SK-N-SH (cell line): ENCODE measurements at regions not wholly inside any gene's neighbourhood (a gene's known extent, or its start where the extent isn't known, plus 50 kb on each side); places are given as distances from the start of the nearest gene placed in this dataset.

Source experiments
- CHD2 ChIP-seq: fragments of 150-350 bp; IDR thresholded peaks from 2 replicates; pipeline ENCODE4 v1.6.1; 2018; ENCODE audit warnings: low read length; ENCODE audit not compliant: partially characterized antibody
- EP300 ChIP-seq, 2 experiments: IDR thresholded peaks; 2 replicates each; pipeline versions ENCODE4 v1.4.0 to v1.6.1; 2012; ENCODE audit warnings: borderline replicate concordance in 1 of 2, low read depth in 1 of 2, low read length in 1 of 2
- EZH2phosphoT487 ChIP-seq: fragments of 200-600 bp; sonication (generic); IDR thresholded peaks from 2 replicates; pipeline ENCODE4 v1.6.1; 2017; ENCODE audit warnings: low read depth, mixed run types, mild to moderate bottlenecking, antibody characterized with exemption, moderate library complexity, borderline replicate concordance
- FOXM1 ChIP-seq: IDR thresholded peaks from 2 replicates; pipeline ENCODE4 v1.4.0; 2012; ENCODE audit warnings: low read depth, mild to moderate bottlenecking
- GABPA ChIP-seq: IDR thresholded peaks from 2 replicates; pipeline ENCODE4 v1.4.0; 2012; ENCODE audit warnings: low read depth, mild to moderate bottlenecking
- RAD21 ChIP-seq: IDR thresholded peaks from 2 replicates; pipeline ENCODE4 v1.6.1; 2012; ENCODE audit warnings: mild to moderate bottlenecking, low read length
- RFX5 ChIP-seq: IDR thresholded peaks from 2 replicates; pipeline ENCODE4 v1.6.1; 2012; ENCODE audit warnings: mild to moderate bottlenecking, improper control_type of control experiment, low read length
- TAF1 ChIP-seq: IDR thresholded peaks from 2 replicates; pipeline ENCODE4 v1.6.1; 2012; ENCODE audit warnings: low read depth, mild to moderate bottlenecking, low read length, moderate library complexity, borderline replicate concordance
- TEAD4 ChIP-seq: IDR thresholded peaks from 2 replicates; pipeline ENCODE4 v1.4.0; 2012; ENCODE audit warnings: mild to moderate bottlenecking, borderline replicate concordance; ENCODE audit not compliant: insufficient read depth
- YY1 ChIP-seq: IDR thresholded peaks from 2 replicates; pipeline ENCODE4 v1.4.0; 2012; ENCODE audit warnings: low read depth, mild to moderate bottlenecking
- TF ChIP-seq, protein P1 (sequence below): fragments of 200-600 bp; sonication (generic); IDR thresholded peaks from 2 replicates; pipeline ENCODE4 v1.6.1; 2017; ENCODE audit warnings: antibody characterized with exemption, mild to moderate bottlenecking, moderate library complexity
- TF ChIP-seq, protein P2 (sequence below): IDR thresholded peaks from 2 replicates; pipeline ENCODE4 v1.6.1; 2012; ENCODE audit warnings: mild to moderate bottlenecking, low read depth, low read length, moderate library complexity
- TF ChIP-seq, protein P3 (sequence below): fragments of 150-350 bp; IDR thresholded peaks from 2 replicates; pipeline ENCODE4 v1.6.1; 2017; ENCODE audit warnings: antibody characterized with exemption, low read length, low read depth, borderline replicate concordance

DNA sequence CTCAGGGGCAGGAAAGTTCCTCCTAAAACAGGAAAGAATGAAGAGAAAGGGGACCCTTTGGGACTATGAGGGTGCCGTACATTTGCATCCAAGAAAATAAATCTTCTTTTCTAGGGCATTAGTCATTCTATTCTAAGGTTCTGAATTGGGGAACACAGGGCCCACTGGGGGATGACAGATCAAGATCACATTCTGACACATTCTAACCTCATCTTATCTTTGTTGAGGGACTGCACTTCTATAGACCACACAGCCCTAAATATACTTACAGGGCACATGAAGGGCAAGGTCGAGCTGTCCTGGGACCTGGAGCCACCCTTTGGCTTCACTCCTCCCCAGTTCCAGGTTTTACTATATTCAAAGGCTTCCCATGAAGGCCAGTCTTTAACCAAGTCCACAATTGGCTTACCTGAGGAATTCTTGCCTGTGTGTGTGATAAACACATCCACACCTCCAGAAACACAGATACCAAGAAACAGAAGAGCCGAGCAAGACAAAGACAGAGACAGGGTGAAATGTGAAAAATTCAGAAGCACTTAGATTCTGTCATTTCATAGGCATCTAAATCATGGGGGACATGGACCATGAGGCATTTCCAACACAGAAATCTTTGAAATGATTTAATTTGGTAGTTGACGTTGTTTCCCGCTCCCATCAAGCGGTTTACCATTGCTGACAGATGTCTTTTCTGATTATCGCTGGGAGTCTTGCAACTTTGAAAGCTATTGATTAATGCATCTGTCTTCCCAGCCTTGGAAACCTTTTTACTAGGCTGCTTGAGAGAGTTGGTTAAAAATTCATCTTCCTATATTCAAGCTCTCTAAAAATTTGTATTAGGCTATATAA is 75.8 kb downstream of the CCDC71L start:
- TF ChIP-seq, protein P1, sequence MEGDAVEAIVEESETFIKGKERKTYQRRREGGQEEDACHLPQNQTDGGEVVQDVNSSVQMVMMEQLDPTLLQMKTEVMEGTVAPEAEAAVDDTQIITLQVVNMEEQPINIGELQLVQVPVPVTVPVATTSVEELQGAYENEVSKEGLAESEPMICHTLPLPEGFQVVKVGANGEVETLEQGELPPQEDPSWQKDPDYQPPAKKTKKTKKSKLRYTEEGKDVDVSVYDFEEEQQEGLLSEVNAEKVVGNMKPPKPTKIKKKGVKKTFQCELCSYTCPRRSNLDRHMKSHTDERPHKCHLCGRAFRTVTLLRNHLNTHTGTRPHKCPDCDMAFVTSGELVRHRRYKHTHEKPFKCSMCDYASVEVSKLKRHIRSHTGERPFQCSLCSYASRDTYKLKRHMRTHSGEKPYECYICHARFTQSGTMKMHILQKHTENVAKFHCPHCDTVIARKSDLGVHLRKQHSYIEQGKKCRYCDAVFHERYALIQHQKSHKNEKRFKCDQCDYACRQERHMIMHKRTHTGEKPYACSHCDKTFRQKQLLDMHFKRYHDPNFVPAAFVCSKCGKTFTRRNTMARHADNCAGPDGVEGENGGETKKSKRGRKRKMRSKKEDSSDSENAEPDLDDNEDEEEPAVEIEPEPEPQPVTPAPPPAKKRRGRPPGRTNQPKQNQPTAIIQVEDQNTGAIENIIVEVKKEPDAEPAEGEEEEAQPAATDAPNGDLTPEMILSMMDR, result no peak
- TF ChIP-seq TEAD4, result no peak
- TF ChIP-seq, protein P2, sequence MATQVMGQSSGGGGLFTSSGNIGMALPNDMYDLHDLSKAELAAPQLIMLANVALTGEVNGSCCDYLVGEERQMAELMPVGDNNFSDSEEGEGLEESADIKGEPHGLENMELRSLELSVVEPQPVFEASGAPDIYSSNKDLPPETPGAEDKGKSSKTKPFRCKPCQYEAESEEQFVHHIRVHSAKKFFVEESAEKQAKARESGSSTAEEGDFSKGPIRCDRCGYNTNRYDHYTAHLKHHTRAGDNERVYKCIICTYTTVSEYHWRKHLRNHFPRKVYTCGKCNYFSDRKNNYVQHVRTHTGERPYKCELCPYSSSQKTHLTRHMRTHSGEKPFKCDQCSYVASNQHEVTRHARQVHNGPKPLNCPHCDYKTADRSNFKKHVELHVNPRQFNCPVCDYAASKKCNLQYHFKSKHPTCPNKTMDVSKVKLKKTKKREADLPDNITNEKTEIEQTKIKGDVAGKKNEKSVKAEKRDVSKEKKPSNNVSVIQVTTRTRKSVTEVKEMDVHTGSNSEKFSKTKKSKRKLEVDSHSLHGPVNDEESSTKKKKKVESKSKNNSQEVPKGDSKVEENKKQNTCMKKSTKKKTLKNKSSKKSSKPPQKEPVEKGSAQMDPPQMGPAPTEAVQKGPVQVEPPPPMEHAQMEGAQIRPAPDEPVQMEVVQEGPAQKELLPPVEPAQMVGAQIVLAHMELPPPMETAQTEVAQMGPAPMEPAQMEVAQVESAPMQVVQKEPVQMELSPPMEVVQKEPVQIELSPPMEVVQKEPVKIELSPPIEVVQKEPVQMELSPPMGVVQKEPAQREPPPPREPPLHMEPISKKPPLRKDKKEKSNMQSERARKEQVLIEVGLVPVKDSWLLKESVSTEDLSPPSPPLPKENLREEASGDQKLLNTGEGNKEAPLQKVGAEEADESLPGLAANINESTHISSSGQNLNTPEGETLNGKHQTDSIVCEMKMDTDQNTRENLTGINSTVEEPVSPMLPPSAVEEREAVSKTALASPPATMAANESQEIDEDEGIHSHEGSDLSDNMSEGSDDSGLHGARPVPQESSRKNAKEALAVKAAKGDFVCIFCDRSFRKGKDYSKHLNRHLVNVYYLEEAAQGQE, result no peak
- no peak for TF ChIP-seq CHD2
- no peak for TF ChIP-seq RFX5
- no peak for TF ChIP-seq GABPA
- TF ChIP-seq TAF1, result no peak
- no peak for TF ChIP-seq RAD21
- no peak for TF ChIP-seq EZH2phosphoT487
- no peak for TF ChIP-seq EP300 (IDR thresholded peaks at IDR 0.05; ENCODE audit: borderline replicate concordance in 1 of 2, low read depth in 1 of 2, low read length in 1 of 2)
- TF ChIP-seq FOXM1, result no peak
- TF ChIP-seq, protein P3, sequence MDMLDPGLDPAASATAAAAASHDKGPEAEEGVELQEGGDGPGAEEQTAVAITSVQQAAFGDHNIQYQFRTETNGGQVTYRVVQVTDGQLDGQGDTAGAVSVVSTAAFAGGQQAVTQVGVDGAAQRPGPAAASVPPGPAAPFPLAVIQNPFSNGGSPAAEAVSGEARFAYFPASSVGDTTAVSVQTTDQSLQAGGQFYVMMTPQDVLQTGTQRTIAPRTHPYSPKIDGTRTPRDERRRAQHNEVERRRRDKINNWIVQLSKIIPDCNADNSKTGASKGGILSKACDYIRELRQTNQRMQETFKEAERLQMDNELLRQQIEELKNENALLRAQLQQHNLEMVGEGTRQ, result no peak
- TF ChIP-seq YY1, result no peak
